Sigmoid colon (tissue), 6 donors: ENCODE measurements at regions not wholly inside any gene's neighbourhood (a gene's known extent, or its start where the extent isn't known, plus 50 kb on each side); places are given as distances from the start of the nearest gene placed in this dataset.

Experiments used
- DNase-seq: peaks from one replicate; pipeline ENCODE4 v3.0.0-alpha.2; 2019
- H3K27ac ChIP-seq, 4 donors: fragments of 200-600 bp; sonication (generic); one replicate each; pipeline ENCODE4 v1.5.1; 2016 to 2019; ENCODE audit warnings: mild to moderate bottlenecking in 1 of 4
- H3K27me3 ChIP-seq, 3 donors: fragments of 200-600 bp; sonication (generic); one replicate each; pipeline ENCODE4 v1.5.1; 2019; ENCODE audit warnings: mild to moderate bottlenecking in 1 of 3
- H3K36me3 ChIP-seq, 4 donors: fragments of 200-600 bp; sonication (generic); one replicate each; pipeline ENCODE4 v1.5.1; 2016 to 2019
- H3K4me1 ChIP-seq, 4 donors: fragments of 200-600 bp; sonication (generic); one replicate each; pipeline ENCODE4 v1.5.1; 2017 to 2019
- H3K4me3 ChIP-seq, 4 donors: fragments of 200-600 bp; sonication (generic); one replicate each; pipeline ENCODE4 v1.5.1; 2017 to 2019; ENCODE audit warnings: mild to moderate bottlenecking in 2 of 4, moderate library complexity in 1 of 4
- H3K9me3 ChIP-seq, 4 donors: fragments of 200-600 bp in 3 of 4; sonication (generic) in 3 of 4; one replicate each; pipeline versions ENCODE4 v1.5.1 to v1.6.1; 2013 to 2019
- EP300 ChIP-seq, 4 donors: sonication (generic); formaldehyde crosslinking; IDR thresholded peaks; one replicate each; pipeline ENCODE4 v1.6.1; 2017; ENCODE audit warnings: antibody characterized with exemption in 4 of 4
- POLR2A ChIP-seq, 2 donors: fragments of 450-650 bp; IDR thresholded peaks; one replicate each; pipeline ENCODE4 v1.6.1; 2016; ENCODE audit warnings: antibody characterized with exemption in 2 of 2, mild to moderate bottlenecking in 2 of 2, moderate library complexity in 2 of 2
- POLR2AphosphoS5 ChIP-seq, 4 donors: sonication (generic); formaldehyde crosslinking; IDR thresholded peaks; one replicate each; pipeline ENCODE4 v1.6.1; 2017; ENCODE audit warnings: antibody characterized with exemption in 4 of 4
- WGBS, 2 donors: extraction: QIAGEN DNeasy Blood & Tissue Kit; methylation state at CpG; one replicate each; pipeline ENCODE4 v1.1.7; 2013; 5-methylcytosine and 5-hydroxymethylcytosine counted together
- intact Hi-C: fragments of 100-400 bp; cut with DNase I; formaldehyde crosslinking; loops from one replicate; pipeline ENCODE4 v1.15.1; 2023
- TF ChIP-seq, protein P1 (sequence below), 4 experiments: fragments of 450-650 bp in 3 of 4; fragments of 200-600 bp in 1 of 4; IDR thresholded peaks; one replicate each; pipeline ENCODE4 v1.5.1; 2016 to 2019; ENCODE audit warnings: antibody characterized with exemption in 4 of 4, mild to moderate bottlenecking in 3 of 4, moderate library complexity in 2 of 4
- donor health status: healthy with polysubstance abuse.
- donor health status: healthy.

DNA sequence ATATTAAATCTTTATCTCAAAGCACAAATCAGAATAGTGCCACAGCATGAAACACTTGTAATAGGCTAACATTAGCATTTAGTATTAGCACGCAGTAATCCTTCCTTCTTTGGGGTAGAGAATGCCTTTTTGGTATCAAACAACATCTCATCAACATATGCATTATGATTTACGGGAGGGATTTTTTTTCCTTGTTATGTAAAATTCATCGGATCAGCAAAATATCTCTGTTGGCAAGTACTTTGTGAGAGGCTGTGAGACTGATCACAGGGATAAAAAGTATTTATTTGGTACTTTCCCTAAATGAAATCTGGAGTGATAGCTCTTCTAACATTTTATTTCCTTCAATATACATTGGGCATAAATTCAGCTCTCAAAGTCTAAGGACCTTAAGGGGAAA lies 68.4 kb upstream of the TMEM178A start:
- Histone ChIP-seq H3K27me3 (no peaks in the 10 kb centered on the region), H3K4me3 (no peak overlapping the region), H3K4me1 (peaks cover 0 to 5% (median 2%) of the 10 kb centered on the region in 4 donors), H3K36me3 (no peaks in the 10 kb centered on the region), H3K27ac (no peak overlapping the region), H3K9me3 (no peaks in the 10 kb centered on the region)
- 87 to 90% methylated on average over 3 of the region's 3 CpGs for WGBS, 2 donors
- no peak for DNase-seq
- intact Hi-C loops, result no loop called here
- TF ChIP-seq, protein P1, sequence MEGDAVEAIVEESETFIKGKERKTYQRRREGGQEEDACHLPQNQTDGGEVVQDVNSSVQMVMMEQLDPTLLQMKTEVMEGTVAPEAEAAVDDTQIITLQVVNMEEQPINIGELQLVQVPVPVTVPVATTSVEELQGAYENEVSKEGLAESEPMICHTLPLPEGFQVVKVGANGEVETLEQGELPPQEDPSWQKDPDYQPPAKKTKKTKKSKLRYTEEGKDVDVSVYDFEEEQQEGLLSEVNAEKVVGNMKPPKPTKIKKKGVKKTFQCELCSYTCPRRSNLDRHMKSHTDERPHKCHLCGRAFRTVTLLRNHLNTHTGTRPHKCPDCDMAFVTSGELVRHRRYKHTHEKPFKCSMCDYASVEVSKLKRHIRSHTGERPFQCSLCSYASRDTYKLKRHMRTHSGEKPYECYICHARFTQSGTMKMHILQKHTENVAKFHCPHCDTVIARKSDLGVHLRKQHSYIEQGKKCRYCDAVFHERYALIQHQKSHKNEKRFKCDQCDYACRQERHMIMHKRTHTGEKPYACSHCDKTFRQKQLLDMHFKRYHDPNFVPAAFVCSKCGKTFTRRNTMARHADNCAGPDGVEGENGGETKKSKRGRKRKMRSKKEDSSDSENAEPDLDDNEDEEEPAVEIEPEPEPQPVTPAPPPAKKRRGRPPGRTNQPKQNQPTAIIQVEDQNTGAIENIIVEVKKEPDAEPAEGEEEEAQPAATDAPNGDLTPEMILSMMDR (IDR thresholded peaks at IDR 0.05), result no peak
- TF ChIP-seq POLR2AphosphoS5 (IDR thresholded peaks at IDR 0.05), result no peak
- no peak for TF ChIP-seq POLR2A (IDR thresholded peaks at IDR 0.05)
- no peak for TF ChIP-seq EP300 (IDR thresholded peaks at IDR 0.05)

DNA sequence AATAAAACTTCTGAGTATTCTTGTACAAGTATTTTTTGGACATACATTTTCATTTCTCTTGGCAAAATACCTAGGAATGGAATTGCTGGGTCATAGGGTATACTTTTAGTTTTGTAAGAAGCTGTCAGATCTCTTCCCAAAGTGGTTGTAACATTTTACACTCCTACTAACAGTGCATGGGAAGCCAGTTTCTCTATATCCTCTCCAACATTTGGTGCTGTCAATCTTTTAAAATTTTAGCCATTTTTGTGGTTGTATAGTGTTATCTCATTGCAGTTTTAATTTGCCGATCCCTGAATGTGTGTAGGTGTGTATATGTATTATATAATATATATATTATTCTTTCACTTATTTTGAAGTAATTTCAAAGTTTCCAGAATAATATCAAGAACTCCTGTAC lies 63.1 kb upstream of the TMEM178A start:
- WGBS, 2 donors, result 93 to 98% methylated on average over 1 of the region's 1 CpG
- no peaks in the 10 kb centered on the region for H3K9me3 ChIP-seq
- intact Hi-C loops, result no loop called here
- H3K27me3 ChIP-seq, result no peaks in the 10 kb centered on the region
- H3K4me3 ChIP-seq, result no peak overlapping the region
- no peak overlapping the region for H3K27ac ChIP-seq
- H3K4me1 ChIP-seq, result no peaks in the 10 kb centered on the region
- no peak for DNase-seq
- TF ChIP-seq EP300 (IDR thresholded peaks at IDR 0.05) (no peak), POLR2A (IDR thresholded peaks at IDR 0.05) (no peak)
- no peaks in the 10 kb centered on the region for H3K36me3 ChIP-seq

DNA sequence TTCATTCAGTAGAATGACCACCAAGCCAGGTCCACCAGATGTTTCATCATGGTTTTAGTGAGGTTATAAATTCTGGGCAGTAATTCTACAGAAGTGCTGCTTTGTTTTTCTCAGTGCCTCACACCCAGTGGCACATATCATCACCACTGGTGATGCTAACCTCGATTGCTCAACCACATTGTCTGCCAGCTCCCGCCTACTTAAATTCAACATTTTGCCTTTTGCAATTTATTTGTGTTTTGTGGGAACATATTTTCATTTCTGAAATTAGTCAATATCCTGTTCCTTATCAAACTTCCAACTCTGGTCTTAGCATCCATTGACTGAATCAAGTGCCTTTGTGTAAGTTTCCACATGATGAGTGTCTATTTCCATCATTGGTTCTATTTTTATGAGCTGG lies 62.3 kb upstream of the TMEM178A start:
- H3K9me3 ChIP-seq, result no peaks in the 10 kb centered on the region
- intact Hi-C loops, result no loop called here
- DNase-seq, result no peak
- H3K36me3 ChIP-seq, result no peaks in the 10 kb centered on the region
- no peaks in the 10 kb centered on the region for H3K27me3 ChIP-seq
- 36 to 61% methylated on average over 2 of the region's 2 CpGs for WGBS, 2 donors
- no peak for TF ChIP-seq POLR2AphosphoS5 (IDR thresholded peaks at IDR 0.05)
- no peak for TF ChIP-seq POLR2A (IDR thresholded peaks at IDR 0.05)
- no peak for TF ChIP-seq EP300 (IDR thresholded peaks at IDR 0.05)
- TF ChIP-seq, protein P1 (IDR thresholded peaks at IDR 0.05), result no peak
- no peak overlapping the region for H3K4me3 ChIP-seq
- no peak overlapping the region for H3K27ac ChIP-seq
- peaks cover 0 to 3% (median under 1%) of the 10 kb centered on the region in 4 donors for H3K4me1 ChIP-seq

DNA sequence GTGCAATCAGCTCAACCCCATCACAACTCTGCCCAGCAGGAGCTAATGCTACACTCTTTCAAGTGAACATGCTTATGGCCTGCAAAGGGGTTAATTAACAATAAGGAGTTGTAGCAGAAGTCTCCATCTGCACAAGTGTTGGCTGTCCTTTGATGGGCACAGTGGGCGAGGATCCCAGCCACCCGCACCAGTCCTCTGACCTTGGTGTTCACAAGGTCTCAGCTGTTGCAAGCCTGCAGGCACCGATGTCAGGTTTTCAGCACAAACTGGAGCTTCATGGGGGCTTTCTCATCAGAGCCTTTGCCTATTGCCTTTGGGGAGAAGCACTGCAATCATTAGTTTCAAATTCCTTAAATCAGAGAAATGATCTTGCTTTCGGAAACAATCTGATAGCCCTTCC lies 60.9 kb upstream of the TMEM178A start:
- H3K27ac ChIP-seq, result no peak overlapping the region
- DNase-seq, result no peak
- intact Hi-C loops, result no loop called here
- H3K9me3 ChIP-seq, result no peaks in the 10 kb centered on the region
- TF ChIP-seq POLR2AphosphoS5 (IDR thresholded peaks at IDR 0.05), result no peak
- TF ChIP-seq, protein P1 (IDR thresholded peaks at IDR 0.05), result no peak
- TF ChIP-seq EP300 (IDR thresholded peaks at IDR 0.05), result no peak
- no peak for TF ChIP-seq POLR2A (IDR thresholded peaks at IDR 0.05)
- no peaks in the 10 kb centered on the region for H3K36me3 ChIP-seq
- H3K4me3 ChIP-seq, result no peak overlapping the region
- peaks cover 0 to 12% (median 9%) of the 10 kb centered on the region in 4 donors for H3K4me1 ChIP-seq
- 94 to 97% methylated on average over 4 of the region's 4 CpGs for WGBS, 2 donors
- H3K27me3 ChIP-seq, result no peaks in the 10 kb centered on the region

DNA sequence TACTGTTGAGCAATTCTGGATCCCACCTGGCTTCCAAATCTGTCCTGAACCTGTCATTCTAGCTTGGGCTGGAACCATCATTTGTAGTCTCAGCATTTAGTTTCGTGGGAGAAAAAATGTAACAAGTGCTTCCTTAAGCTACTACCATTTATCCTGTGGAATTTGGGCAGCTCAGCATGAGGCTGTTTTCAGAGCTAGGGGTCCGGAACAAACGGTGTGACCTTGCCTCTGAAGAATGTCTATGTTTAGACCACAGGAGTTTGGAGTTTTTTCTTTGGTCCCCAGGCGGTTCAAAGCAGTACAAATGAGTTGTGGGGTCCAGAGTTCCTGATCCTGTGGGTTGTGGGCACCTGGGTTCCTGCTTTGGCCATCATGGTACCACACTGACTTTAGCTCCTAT lies 59.1 kb upstream of the TMEM178A start:
- H3K36me3 ChIP-seq, result no peaks in the 10 kb centered on the region
- DNase-seq, result no peak
- no peak overlapping the region for H3K27ac ChIP-seq
- H3K27me3 ChIP-seq, result no peaks in the 10 kb centered on the region
- peaks cover 0 to 12% (median 9%) of the 10 kb centered on the region in 4 donors for H3K4me1 ChIP-seq
- no peak for TF ChIP-seq POLR2AphosphoS5 (IDR thresholded peaks at IDR 0.05)
- TF ChIP-seq POLR2A (IDR thresholded peaks at IDR 0.05), result no peak
- no peak for TF ChIP-seq EP300 (IDR thresholded peaks at IDR 0.05)
- TF ChIP-seq, protein P1 (IDR thresholded peaks at IDR 0.05), result no peak
- intact Hi-C loops, result no loop called here
- 88% methylated on average over 4 of the region's 4 CpGs for WGBS, 2 donors
- H3K4me3 ChIP-seq, result no peak overlapping the region
- no peaks in the 10 kb centered on the region for H3K9me3 ChIP-seq
